IMR-90 (cell line): ENCODE measurements at regions not wholly inside any gene's neighbourhood (a gene's known extent, or its start where the extent isn't known, plus 50 kb on each side); places are given as distances from the start of the nearest gene placed in this dataset.

Source experiments
- TF ChIP-seq, protein P1 (sequence below): conservative IDR thresholded peaks from 2 replicates; pipeline ENCODE4 v1.5.1; 2012; ENCODE audit warnings: mild to moderate bottlenecking, low read depth, low read length, improper control_type of control experiment

DNA sequence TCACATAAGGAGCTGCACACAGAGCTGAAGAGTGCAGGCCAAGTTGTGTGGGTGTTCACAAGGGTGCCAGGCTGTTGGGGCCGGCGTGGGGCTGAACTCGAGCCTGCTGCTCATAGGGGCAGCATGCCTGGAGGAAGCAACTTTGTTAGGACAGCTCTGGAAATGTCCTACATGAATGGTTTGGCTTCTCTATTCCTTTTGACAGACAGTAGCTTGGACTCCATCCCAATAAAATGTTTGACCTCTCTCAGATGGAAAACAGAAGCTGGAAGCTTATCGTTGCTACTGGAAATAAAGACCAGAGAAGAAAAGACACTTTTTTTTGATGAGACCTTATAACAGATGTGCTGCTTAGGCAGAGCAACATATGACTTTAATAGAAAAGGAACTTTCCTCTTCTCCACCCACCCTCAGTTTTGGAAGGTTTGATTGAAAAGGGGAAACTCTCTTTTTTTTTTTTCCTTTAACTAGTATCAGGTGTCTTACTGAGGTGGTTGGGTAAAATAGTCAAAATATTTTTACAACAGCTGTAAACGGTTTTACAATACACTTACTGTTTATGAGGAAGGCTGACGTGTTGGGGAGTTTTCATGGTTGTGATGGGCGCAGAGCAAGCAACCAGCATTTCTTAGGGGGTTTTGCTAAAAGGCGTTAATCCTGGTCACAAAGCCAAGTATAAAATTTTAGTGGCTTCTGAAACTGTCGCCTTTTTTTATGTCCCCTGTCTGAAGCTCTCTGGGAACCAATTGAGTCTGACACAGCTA is 80.7 kb upstream of the EEF1E1 start (continued):
- TF ChIP-seq, protein P1, sequence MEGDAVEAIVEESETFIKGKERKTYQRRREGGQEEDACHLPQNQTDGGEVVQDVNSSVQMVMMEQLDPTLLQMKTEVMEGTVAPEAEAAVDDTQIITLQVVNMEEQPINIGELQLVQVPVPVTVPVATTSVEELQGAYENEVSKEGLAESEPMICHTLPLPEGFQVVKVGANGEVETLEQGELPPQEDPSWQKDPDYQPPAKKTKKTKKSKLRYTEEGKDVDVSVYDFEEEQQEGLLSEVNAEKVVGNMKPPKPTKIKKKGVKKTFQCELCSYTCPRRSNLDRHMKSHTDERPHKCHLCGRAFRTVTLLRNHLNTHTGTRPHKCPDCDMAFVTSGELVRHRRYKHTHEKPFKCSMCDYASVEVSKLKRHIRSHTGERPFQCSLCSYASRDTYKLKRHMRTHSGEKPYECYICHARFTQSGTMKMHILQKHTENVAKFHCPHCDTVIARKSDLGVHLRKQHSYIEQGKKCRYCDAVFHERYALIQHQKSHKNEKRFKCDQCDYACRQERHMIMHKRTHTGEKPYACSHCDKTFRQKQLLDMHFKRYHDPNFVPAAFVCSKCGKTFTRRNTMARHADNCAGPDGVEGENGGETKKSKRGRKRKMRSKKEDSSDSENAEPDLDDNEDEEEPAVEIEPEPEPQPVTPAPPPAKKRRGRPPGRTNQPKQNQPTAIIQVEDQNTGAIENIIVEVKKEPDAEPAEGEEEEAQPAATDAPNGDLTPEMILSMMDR, result no peak
